Neural progenitor cell (in vitro differentiated cells): ENCODE measurements at regions not wholly inside any gene's neighbourhood (a gene's known extent, or its start where the extent isn't known, plus 50 kb on each side); places are given as distances from the start of the nearest gene placed in this dataset.
A peak's percentile ranks its signal among the peaks of the same experiment; 100 is the strongest.

ENCODE experiments used
- DNase-seq: peaks from one replicate; pipeline ENCODE4 v3.0.0-alpha.2; 2016; ENCODE audit warnings: low spot score
- H2AFZ ChIP-seq: fragments of 200-600 bp; sonication (generic); replicated peaks from 2 replicates; pipeline ENCODE4 v1.6.1; 2016; ENCODE audit warnings: antibody characterized with exemption
- H3F3A ChIP-seq: fragments of 200-600 bp; sonication (generic); 2 replicates; pipeline ENCODE4 v1.6.1; 2016; ENCODE audit warnings: antibody characterized with exemption, low read depth
- H3K27ac ChIP-seq: fragments of 200-600 bp; sonication (generic); 2 replicates; pipeline ENCODE4 v1.5.1; 2016; ENCODE audit warnings: mild to moderate bottlenecking
- H3K27me3 ChIP-seq: fragments of 200-600 bp; sonication (generic); 2 replicates; pipeline ENCODE4 v1.6.1; 2016; ENCODE audit warnings: mild to moderate bottlenecking, moderate library complexity
- H3K36me3 ChIP-seq: fragments of 200-600 bp; sonication (generic); 2 replicates; pipeline ENCODE4 v1.5.1; 2016
- H3K4me1 ChIP-seq: fragments of 200-600 bp; sonication (generic); 2 replicates; pipeline ENCODE4 v1.6.1; 2016; ENCODE audit warnings: mixed run types
- H3K4me2 ChIP-seq: fragments of 200-600 bp; sonication (generic); 2 replicates; pipeline ENCODE4 v1.6.1; 2016
- H3K4me3 ChIP-seq: fragments of 200-600 bp; sonication (generic); 2 replicates; pipeline ENCODE4 v1.5.1; 2016
- H3K79me2 ChIP-seq: fragments of 200-600 bp; sonication (generic); 2 replicates; pipeline ENCODE4 v1.6.1; 2016; ENCODE audit warnings: low read depth
- H3K9ac ChIP-seq: fragments of 200-600 bp; sonication (generic); 2 replicates; pipeline ENCODE4 v1.6.1; 2016
- H3K9me3 ChIP-seq: fragments of 200-600 bp; sonication (generic); 2 replicates; pipeline ENCODE4 v1.5.1; 2016; ENCODE audit warnings: low read depth
- H4K20me1 ChIP-seq: fragments of 200-600 bp; sonication (generic); 2 replicates; pipeline ENCODE4 v1.6.1; 2016; ENCODE audit warnings: low read depth
- H3K27ac Mint-ChIP-seq: 3 replicates; pipeline ENCODE4 v1.8.0; 2021; ENCODE audit warnings: mixed read lengths
- H3K27me3 Mint-ChIP-seq: 2 replicates; pipeline ENCODE4 v1.8.0; 2022; ENCODE audit warnings: low read depth, mild to moderate bottlenecking, inconsistent platforms, moderate library complexity, mixed read lengths; ENCODE audit not compliant: insufficient read depth
- H3K36me3 Mint-ChIP-seq: 3 replicates; pipeline ENCODE4 v1.8.0; 2021; ENCODE audit warnings: mixed read lengths
- H3K4me1 Mint-ChIP-seq: 3 replicates; pipeline ENCODE4 v1.8.0; 2021; ENCODE audit warnings: mixed read lengths
- H3K4me3 Mint-ChIP-seq: 3 replicates; pipeline ENCODE4 v1.8.0; 2021; ENCODE audit warnings: mild to moderate bottlenecking, moderate library complexity, mixed read lengths
- H3K9me3 Mint-ChIP-seq: 3 replicates; pipeline ENCODE4 v1.8.0; 2020; ENCODE audit warnings: mixed read lengths
- EZH2 ChIP-seq: fragments of 200-600 bp; sonication (generic); IDR thresholded peaks from 2 replicates; pipeline ENCODE4 v1.6.1; 2017; ENCODE audit warnings: antibody characterized with exemption, mild to moderate bottlenecking, moderate library complexity
- EZH2phosphoT487 ChIP-seq: fragments of 200-600 bp; sonication (generic); IDR thresholded peaks from 2 replicates; pipeline ENCODE4 v1.6.1; 2017; ENCODE audit warnings: antibody characterized with exemption
- TF ChIP-seq, protein P1 (sequence below): fragments of 200-600 bp; sonication (generic); IDR thresholded peaks from 2 replicates; pipeline ENCODE4 v1.5.1; 2017; ENCODE audit warnings: antibody characterized with exemption, mild to moderate bottlenecking

GRCh38 chr7:54111814-54112511 lies 430.2 kb upstream of the VSTM2A start:
- H3K4me1 ChIP-seq = no peaks in the 10 kb centered on the region
- H3K36me3 Mint-ChIP-seq = no peaks in the 10 kb centered on the region
- no peak overlapping the region for H3K4me3 Mint-ChIP-seq
- H3K36me3 ChIP-seq = no peaks in the 10 kb centered on the region
- H3K4me2 ChIP-seq = no peak overlapping the region
- no peaks in the 10 kb centered on the region for H3K4me1 Mint-ChIP-seq
- H3K27ac ChIP-seq = no peak overlapping the region
- DNase-seq = peak; percentile 17
- no peaks in the 10 kb centered on the region for H3K9me3 Mint-ChIP-seq
- no peaks in the 10 kb centered on the region for H3K27me3 ChIP-seq
- no peaks in the 10 kb centered on the region for H4K20me1 ChIP-seq
- H3K27me3 Mint-ChIP-seq = peaks cover 4% of the 10 kb centered on the region
- TF ChIP-seq, protein P1, sequence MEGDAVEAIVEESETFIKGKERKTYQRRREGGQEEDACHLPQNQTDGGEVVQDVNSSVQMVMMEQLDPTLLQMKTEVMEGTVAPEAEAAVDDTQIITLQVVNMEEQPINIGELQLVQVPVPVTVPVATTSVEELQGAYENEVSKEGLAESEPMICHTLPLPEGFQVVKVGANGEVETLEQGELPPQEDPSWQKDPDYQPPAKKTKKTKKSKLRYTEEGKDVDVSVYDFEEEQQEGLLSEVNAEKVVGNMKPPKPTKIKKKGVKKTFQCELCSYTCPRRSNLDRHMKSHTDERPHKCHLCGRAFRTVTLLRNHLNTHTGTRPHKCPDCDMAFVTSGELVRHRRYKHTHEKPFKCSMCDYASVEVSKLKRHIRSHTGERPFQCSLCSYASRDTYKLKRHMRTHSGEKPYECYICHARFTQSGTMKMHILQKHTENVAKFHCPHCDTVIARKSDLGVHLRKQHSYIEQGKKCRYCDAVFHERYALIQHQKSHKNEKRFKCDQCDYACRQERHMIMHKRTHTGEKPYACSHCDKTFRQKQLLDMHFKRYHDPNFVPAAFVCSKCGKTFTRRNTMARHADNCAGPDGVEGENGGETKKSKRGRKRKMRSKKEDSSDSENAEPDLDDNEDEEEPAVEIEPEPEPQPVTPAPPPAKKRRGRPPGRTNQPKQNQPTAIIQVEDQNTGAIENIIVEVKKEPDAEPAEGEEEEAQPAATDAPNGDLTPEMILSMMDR = no peak
- TF ChIP-seq EZH2 = no peak
- no peak for TF ChIP-seq EZH2phosphoT487
- no peak overlapping the region for H2AFZ ChIP-seq
- no peaks in the 10 kb centered on the region for H3K79me2 ChIP-seq
- no peaks in the 10 kb centered on the region for H3F3A ChIP-seq
- no peak overlapping the region for H3K27ac Mint-ChIP-seq
- H3K9me3 ChIP-seq = no peaks in the 10 kb centered on the region
- no peak overlapping the region for H3K4me3 ChIP-seq
- H3K9ac ChIP-seq = no peak overlapping the region

DNA sequence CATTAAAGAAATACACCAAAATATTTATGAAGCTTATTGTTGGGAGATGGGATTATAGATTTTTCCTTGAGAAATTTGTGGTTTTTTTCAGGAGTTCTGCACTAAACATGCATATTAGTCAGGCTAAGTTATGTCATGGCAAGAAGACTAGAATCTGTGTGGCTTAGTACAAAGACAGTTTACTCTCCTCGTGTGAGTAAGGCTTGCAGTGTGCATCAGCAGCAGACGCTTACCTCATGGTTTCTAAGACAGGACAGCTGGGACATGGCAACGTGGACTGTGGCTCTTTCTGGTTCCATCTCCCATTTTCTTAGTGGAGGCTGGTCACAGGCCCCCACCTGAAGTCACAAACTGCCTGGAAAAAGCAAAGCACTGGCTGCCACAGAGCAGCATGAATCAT lies 429.6 kb upstream of the VSTM2A start:
- peaks cover 4% of the 10 kb centered on the region for H3K27me3 Mint-ChIP-seq
- no peaks in the 10 kb centered on the region for H3K9me3 Mint-ChIP-seq
- TF ChIP-seq, protein P1 = no peak
- no peak for TF ChIP-seq EZH2phosphoT487
- no peak for TF ChIP-seq EZH2
- H3K36me3 ChIP-seq = no peaks in the 10 kb centered on the region
- H3K9ac ChIP-seq = no peak overlapping the region
- no peak overlapping the region for H3K27ac ChIP-seq
- no peaks in the 10 kb centered on the region for H3K4me1 Mint-ChIP-seq
- DNase-seq = no peak
- H3K27ac Mint-ChIP-seq = no peak overlapping the region
- H3K4me1 ChIP-seq = no peaks in the 10 kb centered on the region
- no peak overlapping the region for H2AFZ ChIP-seq
- no peaks in the 10 kb centered on the region for H3K9me3 ChIP-seq
- H3K4me3 ChIP-seq = no peak overlapping the region
- H3K4me3 Mint-ChIP-seq = no peak overlapping the region
- no peak overlapping the region for H3K4me2 ChIP-seq
- H4K20me1 ChIP-seq = no peaks in the 10 kb centered on the region
- H3K27me3 ChIP-seq = no peaks in the 10 kb centered on the region
- no peaks in the 10 kb centered on the region for H3K36me3 Mint-ChIP-seq
- no peaks in the 10 kb centered on the region for H3F3A ChIP-seq
- no peaks in the 10 kb centered on the region for H3K79me2 ChIP-seq

DNA sequence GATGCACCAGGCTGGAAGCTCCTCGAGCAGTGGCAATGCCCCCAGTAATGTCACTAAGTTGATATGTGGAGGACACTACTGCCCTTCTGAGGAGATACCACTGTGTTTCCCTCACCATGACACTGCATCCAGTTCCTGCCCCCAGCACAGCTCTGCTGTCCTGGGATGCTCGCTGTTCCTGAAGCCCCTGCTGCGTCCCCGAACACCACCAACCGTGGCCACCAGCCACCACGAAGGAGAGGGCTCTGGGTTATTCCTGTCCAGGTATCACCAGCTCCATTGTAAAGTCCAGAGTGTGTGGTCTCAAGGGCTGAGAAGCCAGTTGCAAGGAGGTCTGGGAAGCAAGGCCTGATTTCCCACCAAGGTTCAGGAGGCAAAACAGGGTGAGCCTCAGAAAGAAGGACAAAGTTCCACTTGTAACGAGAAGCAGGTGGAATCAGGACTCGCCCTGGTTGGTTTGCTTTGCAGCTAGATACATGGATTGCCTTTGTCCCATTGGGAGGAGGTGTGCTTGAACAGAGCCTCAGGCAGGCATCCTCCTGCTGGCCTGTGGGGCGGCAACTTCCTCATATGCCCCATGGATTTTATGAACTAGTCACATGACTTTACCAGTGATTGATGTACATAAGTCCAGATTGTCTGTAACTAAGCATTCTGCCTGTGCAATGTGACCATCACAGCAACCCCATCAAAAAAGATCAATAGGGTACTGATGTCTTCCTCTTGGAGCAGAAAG lies 427.0 kb upstream of the VSTM2A start:
- Mint-ChIP-seq H3K27me3 (peaks cover 4% of the 10 kb centered on the region), H3K4me3 (no peak overlapping the region), H3K27ac (no peak overlapping the region), H3K4me1 (no peaks in the 10 kb centered on the region), H3K9me3 (no peaks in the 10 kb centered on the region), H3K36me3 (no peaks in the 10 kb centered on the region)
- Histone ChIP-seq H3K27me3 (no peaks in the 10 kb centered on the region), H3K4me2 (no peak overlapping the region), H2AFZ (no peak overlapping the region), H4K20me1 (no peaks in the 10 kb centered on the region), H3K9ac (no peak overlapping the region), H3K27ac (no peak overlapping the region), H3K36me3 (no peaks in the 10 kb centered on the region), H3K4me3 (no peak overlapping the region), H3K9me3 (no peaks in the 10 kb centered on the region), H3K79me2 (no peaks in the 10 kb centered on the region), H3F3A (no peaks in the 10 kb centered on the region), H3K4me1 (no peaks in the 10 kb centered on the region)
- DNase-seq = no peak
- TF ChIP-seq, protein P1 = no peak
- TF ChIP-seq EZH2 = no peak
- no peak for TF ChIP-seq EZH2phosphoT487
